HUES64 (cell line): ENCODE measurements at regions not wholly inside any gene's neighbourhood (a gene's known extent, or its start where the extent isn't known, plus 50 kb on each side); places are given as distances from the start of the nearest gene placed in this dataset.
"Not testable (repeated sequence)": the region's sequence is repeated elsewhere in the genome, so short reads cannot be mapped to it uniquely, and the experiment has no call there.

Experiments used
- H3K27ac ChIP-seq: 2 replicates; pipeline ENCODE4 v1.7.0; 2013; ENCODE audit warnings: low read depth, low read length, inconsistent platforms
- H3K27me3 ChIP-seq: 2 replicates; pipeline ENCODE4 v1.6.1; 2013; ENCODE audit warnings: mild to moderate bottlenecking, low read length; ENCODE audit not compliant: insufficient read depth
- H3K36me3 ChIP-seq: 2 replicates; pipeline ENCODE4 v1.6.1; 2013; ENCODE audit warnings: mild to moderate bottlenecking, low read length; ENCODE audit not compliant: insufficient read depth
- H3K4me1 ChIP-seq: 2 replicates; pipeline ENCODE4 v1.6.1; 2013; ENCODE audit warnings: mild to moderate bottlenecking, low read length, moderate library complexity; ENCODE audit not compliant: insufficient read depth
- H3K4me3 ChIP-seq: 2 replicates; pipeline ENCODE4 v1.5.1; 2013; ENCODE audit warnings: mild to moderate bottlenecking, low read length, moderate library complexity
- H3K9ac ChIP-seq: 2 replicates; pipeline ENCODE4 v1.6.1; 2013; ENCODE audit warnings: mild to moderate bottlenecking, low read depth, low read length
- H3K9me3 ChIP-seq: 2 replicates; pipeline ENCODE4 v1.6.1; 2013; ENCODE audit warnings: low read depth, low read length; ENCODE audit not compliant: insufficient read depth
- WGBS: fragments of 150-250, 120-280 bp; methylation state at CpG from one replicate; pipeline ENCODE4 v1.1.7; 2013; ENCODE audit warnings: missing lambda C conversion rate; 5-methylcytosine and 5-hydroxymethylcytosine counted together

- Histone ChIP-seq H3K27me3 (no peaks in the 10 kb centered on the region), H3K27ac (no peak overlapping the region), H3K9me3 (no peaks in the 10 kb centered on the region), H3K4me1 (no peaks in the 10 kb centered on the region), H3K36me3 (no peaks in the 10 kb centered on the region), H3K4me3 (no peak overlapping the region), H3K9ac (no peak overlapping the region)
- WGBS = 95% methylated on average over 7 of the region's 7 CpGs
These were observed 150.1 kb upstream of the IVNS1ABP start for GRCh38 chr1:185467122-185467521.

DNA sequence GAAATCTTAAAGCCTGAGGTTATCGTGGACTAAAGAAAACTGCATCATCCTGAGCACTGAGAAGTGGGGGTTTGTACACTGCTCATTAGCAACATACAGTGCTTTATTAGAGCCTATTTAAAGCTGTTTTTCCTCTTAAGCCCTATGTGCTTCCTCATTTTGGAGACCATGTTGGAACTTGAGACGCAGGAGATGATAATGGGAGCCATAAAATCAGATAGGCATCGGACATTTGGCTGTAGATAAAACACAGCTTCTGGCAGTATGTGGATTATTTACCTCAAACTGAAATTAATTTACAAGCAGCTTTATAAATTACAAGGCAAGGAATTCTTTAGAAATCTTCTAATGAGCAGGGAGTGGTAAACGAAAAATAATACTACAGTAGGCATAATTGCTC, 147.7 kb upstream of the IVNS1ABP start:
- Histone ChIP-seq H3K4me3 (no peak overlapping the region), H3K9me3 (no peaks in the 10 kb centered on the region), H3K27ac (no peak overlapping the region), H3K9ac (no peak overlapping the region), H3K36me3 (no peaks in the 10 kb centered on the region), H3K27me3 (no peaks in the 10 kb centered on the region), H3K4me1 (no peaks in the 10 kb centered on the region)
- WGBS = 76% methylated on average over 2 of the region's 4 CpGs

DNA sequence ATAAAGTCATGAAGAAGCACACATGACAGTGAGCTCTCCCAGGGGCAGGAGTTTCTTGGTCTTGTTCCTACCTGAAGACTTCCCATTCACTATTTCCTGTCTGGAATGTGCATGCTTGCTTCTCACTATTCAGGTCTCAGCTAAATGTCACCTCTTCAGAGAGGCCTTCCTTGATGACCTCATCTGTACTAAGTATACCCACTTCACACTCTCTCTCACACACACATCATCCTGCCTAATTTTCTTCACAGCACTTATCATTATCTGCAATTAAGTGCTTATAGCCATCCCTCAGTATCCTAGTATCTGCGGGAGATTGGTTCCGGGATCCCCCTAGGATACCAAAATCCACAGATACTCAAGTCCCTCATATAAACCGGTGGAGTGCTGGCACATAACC, 146.4 kb upstream of the IVNS1ABP start:
- H3K27me3 ChIP-seq = no peaks in the 10 kb centered on the region
- no peaks in the 10 kb centered on the region for H3K9me3 ChIP-seq
- no peak overlapping the region for H3K4me3 ChIP-seq
- no peaks in the 10 kb centered on the region for H3K4me1 ChIP-seq
- WGBS = 79% methylated on average over 3 of the region's 3 CpGs
- no peaks in the 10 kb centered on the region for H3K36me3 ChIP-seq
- H3K9ac ChIP-seq = no peak overlapping the region
- H3K27ac ChIP-seq = no peak overlapping the region

GRCh38 chr1:185463011-185463410, 146.0 kb upstream of the IVNS1ABP start:
- no peaks in the 10 kb centered on the region for H3K36me3 ChIP-seq
- no peak overlapping the region for H3K4me3 ChIP-seq
- no peak overlapping the region for H3K27ac ChIP-seq
- H3K9ac ChIP-seq = no peak overlapping the region
- WGBS = 92% methylated on average over 4 of the region's 4 CpGs
- no peaks in the 10 kb centered on the region for H3K4me1 ChIP-seq
- no peaks in the 10 kb centered on the region for H3K9me3 ChIP-seq
- H3K27me3 ChIP-seq = no peaks in the 10 kb centered on the region

DNA sequence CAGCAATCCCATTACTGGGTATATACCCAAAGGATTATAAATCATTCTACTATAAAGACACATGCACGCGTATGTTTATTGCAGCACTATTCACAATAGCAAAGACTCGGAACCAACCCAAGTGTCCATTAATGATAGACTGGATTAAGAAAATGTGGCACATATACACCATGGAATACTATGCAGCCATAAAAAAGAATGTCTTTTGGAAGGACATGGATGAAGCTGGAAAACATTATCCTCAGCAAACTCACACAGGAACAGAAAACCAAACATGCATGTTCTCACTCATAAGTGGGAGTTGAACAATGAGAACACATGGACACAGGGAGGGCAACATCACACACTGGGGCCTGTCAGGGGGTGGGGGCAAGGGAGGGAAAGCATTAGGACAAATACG, 143.7 kb upstream of the IVNS1ABP start:
- not testable (repeated sequence) for H3K27me3 ChIP-seq, H3K9me3 ChIP-seq, H3K27ac ChIP-seq, H3K4me1 ChIP-seq, H3K36me3 ChIP-seq, H3K4me3 ChIP-seq, H3K9ac ChIP-seq
- 100% methylated on average over 1 of the region's 4 CpGs for WGBS

- no peaks in the 10 kb centered on the region for H3K27me3 ChIP-seq
- H3K4me1 ChIP-seq = no peaks in the 10 kb centered on the region
- H3K9ac ChIP-seq = no peak overlapping the region
- no peaks in the 10 kb centered on the region for H3K9me3 ChIP-seq
- WGBS = 94% methylated on average over 7 of the region's 7 CpGs
- no peak overlapping the region for H3K4me3 ChIP-seq
- no peaks in the 10 kb centered on the region for H3K36me3 ChIP-seq
- H3K27ac ChIP-seq = no peak overlapping the region
These were observed 142.1 kb upstream of the IVNS1ABP start for GRCh38 chr1:185459141-185459540.

DNA sequence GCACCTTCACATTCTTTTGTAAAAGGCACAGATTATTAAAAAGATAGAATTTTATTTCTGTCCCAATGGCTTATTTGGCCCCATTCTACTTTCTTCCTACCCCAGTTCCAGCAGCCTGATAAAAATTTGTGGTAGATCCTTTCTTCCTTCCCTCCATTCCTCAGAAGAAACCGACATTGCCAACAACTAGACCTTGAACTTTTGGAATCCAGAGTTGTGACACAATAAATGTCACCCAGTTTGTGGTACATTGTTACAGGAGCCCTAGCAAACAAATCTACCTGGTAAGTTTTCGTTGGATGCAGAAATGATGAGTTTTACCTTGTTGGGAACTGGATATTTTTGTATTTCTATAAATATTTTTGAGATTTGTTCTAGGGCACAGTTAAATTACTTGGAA, 141.6 kb upstream of the IVNS1ABP start:
- WGBS = 95% methylated on average over 2 of the region's 2 CpGs
- Histone ChIP-seq H3K9me3 (no peaks in the 10 kb centered on the region), H3K27me3 (no peaks in the 10 kb centered on the region), H3K4me3 (no peak overlapping the region), H3K9ac (no peak overlapping the region), H3K27ac (no peak overlapping the region), H3K36me3 (no peaks in the 10 kb centered on the region), H3K4me1 (no peaks in the 10 kb centered on the region)

DNA sequence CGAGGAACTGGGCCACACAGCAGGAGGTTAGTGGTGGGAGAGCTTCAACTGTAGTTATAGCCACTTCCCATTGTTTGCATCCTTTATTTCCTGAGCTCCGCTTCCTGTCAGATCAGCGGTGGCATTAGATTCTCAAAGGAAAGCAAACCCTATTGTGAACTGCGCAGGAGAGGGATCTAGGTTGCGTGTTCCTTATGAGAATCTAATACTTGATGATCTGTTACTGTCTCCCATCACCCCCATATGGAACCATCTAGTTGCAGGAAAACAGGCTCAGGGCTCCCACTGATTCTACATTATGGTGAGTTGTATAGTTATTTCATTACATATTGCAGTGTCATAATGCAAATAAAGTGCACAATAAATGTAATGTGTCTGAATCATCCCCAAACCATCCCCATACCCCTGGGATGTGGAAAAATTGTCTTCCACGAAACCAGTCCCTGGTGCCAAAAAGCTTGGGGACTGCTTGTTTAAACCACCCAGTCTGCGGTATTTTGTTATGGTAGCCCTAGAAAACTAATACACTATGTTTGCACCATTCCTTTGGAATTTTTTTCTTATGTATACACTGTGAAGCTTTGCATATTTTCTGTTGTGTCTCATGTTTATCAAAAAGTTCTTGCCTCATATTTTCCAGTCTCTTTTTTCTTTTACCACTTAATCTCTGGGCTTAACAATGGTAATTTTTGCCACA, 136.6 kb upstream of the IVNS1ABP start:
- Histone ChIP-seq H3K36me3 (no peaks in the 10 kb centered on the region), H3K9ac (no peak overlapping the region), H3K9me3 (no peaks in the 10 kb centered on the region), H3K4me1 (no peaks in the 10 kb centered on the region), H3K4me3 (no peak overlapping the region), H3K27ac (no peak overlapping the region), H3K27me3 (no peaks in the 10 kb centered on the region)
- 97% methylated on average over 7 of the region's 7 CpGs for WGBS

DNA sequence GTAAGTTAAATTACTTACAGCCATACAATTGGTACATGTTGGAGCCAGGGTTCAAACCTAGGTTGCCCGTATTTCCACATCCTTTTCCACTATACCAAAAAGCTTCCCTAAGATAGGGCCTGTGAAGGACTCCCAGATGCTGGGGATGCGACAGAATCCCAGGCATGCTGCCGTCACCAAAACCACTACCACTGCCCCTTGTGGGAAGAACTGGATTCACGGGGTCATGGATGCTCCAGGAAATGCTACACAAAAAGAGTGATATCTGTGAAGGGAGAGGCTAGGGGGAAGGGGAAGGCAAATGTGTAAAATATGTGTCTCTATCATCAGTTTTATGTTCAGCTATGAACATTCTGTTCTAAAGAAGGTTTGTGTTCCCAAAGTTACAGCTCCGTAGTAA, 133.9 kb upstream of the IVNS1ABP start:
- Histone ChIP-seq H3K36me3 (no peaks in the 10 kb centered on the region), H3K4me1 (no peaks in the 10 kb centered on the region), H3K27me3 (no peaks in the 10 kb centered on the region), H3K27ac (no peak overlapping the region), H3K9ac (no peak overlapping the region), H3K9me3 (no peaks in the 10 kb centered on the region), H3K4me3 (no peak overlapping the region)
- WGBS = 75% methylated on average over 5 of the region's 5 CpGs

DNA sequence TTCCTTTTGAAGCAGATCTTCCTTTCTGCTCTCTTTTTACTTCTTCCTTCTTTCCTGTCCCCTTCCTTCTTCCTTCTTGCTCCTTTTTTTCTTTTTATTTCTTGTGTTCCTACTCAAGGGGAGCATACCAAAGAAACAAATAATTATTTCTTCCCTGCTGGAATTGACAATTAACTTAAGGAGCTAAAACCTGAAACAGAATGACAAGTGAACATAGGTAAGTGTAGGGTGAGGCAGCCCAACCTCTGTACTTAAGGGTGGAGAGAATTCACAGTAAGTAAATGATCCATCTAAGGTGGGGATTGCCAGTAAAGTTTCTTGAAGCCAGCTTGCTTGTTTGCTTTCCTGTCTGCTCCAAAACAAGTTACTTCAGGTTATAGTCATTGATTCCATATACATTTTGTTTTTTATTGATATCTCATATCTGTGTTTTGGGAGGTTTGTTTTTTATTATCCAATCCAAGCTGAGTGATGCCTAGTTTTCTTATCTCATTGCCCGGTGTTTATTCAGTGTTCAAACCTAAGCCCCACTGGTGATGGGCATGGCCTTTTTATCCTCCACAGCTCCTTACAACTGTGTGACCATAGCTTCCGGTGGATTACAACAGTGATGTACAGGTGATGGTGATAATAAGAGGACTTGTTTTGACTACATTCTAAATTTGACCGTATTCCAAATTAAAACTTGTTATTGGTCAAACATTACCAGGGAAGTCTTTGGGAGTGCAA, 133.2 kb upstream of the IVNS1ABP start:
- Histone ChIP-seq H3K4me3 (no peak overlapping the region), H3K27ac (no peak overlapping the region), H3K4me1 (no peaks in the 10 kb centered on the region), H3K36me3 (no peaks in the 10 kb centered on the region), H3K9ac (no peak overlapping the region), H3K27me3 (no peaks in the 10 kb centered on the region), H3K9me3 (no peaks in the 10 kb centered on the region)
- 95% methylated on average over 3 of the region's 3 CpGs for WGBS

GRCh38 chr1:185449378-185450059, 132.5 kb upstream of the IVNS1ABP start:
- Histone ChIP-seq H3K27ac (no peak overlapping the region), H3K9me3 (no peaks in the 10 kb centered on the region)
- 96% methylated on average over 3 of the region's 3 CpGs for WGBS

More at GRCh38 chr1:185449378-185450059, 132.5 kb upstream of the IVNS1ABP start:
- no peak overlapping the region for H3K4me3 ChIP-seq
- H3K9ac ChIP-seq = no peak overlapping the region
- H3K36me3 ChIP-seq = no peaks in the 10 kb centered on the region
- no peaks in the 10 kb centered on the region for H3K4me1 ChIP-seq
- H3K27me3 ChIP-seq = no peaks in the 10 kb centered on the region
